Epithelial cell of esophagus (primary cell): ENCODE measurements at regions not wholly inside any gene's neighbourhood (a gene's known extent, or its start where the extent isn't known, plus 50 kb on each side); places are given as distances from the start of the nearest gene placed in this dataset.

Experiments used
- DNase-seq: peaks from one replicate; pipeline ENCODE4 v3.0.0; 2010; ENCODE audit warnings: low read depth
- H3K4me3 ChIP-seq: 2 replicates; pipeline ENCODE4 v1.5.1; 2011; ENCODE audit warnings: mild to moderate bottlenecking, low read length, control low read depth
- CTCF ChIP-seq: IDR thresholded peaks from 2 replicates; pipeline ENCODE4 v1.5.1; 2011; ENCODE audit warnings: low read depth, mild to moderate bottlenecking, low read length, control low read depth, inconsistent platforms; ENCODE audit not compliant: insufficient read depth; ENCODE audit errors: missing control alignments

- H3K4me3 ChIP-seq = no peak overlapping the region
- no peak for DNase-seq
- no peak for TF ChIP-seq CTCF
These were observed 250.5 kb upstream of the SKOR2 start for GRCh38 chr18:47501946-47502345.

- H3K4me3 ChIP-seq = no peak overlapping the region
- DNase-seq = no peak
- no peak for TF ChIP-seq CTCF
These were observed 249.5 kb upstream of the SKOR2 start for GRCh38 chr18:47500930-47501329.

DNA sequence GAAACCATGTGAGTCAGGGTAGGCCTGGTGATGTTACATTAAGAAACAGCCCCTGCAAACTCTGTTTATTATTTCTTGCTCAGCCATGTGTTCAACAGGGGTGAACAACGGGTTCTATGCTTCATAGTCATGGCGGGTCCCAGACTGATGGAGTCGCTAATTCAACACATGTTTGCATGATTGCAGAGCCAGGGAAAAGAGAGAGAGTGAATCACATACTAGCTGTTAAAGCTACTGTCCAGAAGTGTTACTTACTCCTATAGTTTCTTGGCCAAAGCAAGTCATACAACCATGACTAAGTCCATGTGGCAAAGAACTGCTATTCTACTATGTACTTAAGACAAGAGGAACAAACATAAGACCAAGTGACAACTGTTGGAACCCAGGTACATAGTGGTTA lies 241.2 kb upstream of the SKOR2 start:
- no peak overlapping the region for H3K4me3 ChIP-seq
- TF ChIP-seq CTCF = no peak

DNA sequence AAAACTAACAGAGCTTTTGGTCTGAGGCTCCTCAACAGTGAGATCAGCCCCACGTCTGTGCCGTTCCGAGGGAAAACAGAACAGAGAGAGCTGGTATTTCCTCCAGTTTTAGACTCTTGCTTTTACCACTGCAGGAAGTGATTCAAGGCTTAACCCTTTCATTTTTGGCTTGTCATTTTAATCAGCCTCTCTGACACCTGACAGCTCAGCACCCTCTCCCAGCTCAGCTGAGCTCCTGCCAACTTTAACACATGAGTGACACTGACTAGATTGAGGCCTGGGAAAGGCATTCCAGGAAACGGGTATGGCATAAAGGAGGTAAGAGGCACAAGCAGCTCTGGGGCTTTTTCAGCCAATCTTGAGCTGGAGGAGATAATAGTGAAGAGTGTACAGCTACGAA lies 239.4 kb upstream of the SKOR2 start:
- no peak for DNase-seq
- no peak overlapping the region for H3K4me3 ChIP-seq
- TF ChIP-seq CTCF = no peak

More for the DNA sequence above, 241.2 kb upstream of the SKOR2 start:
- DNase-seq = no peak

DNA sequence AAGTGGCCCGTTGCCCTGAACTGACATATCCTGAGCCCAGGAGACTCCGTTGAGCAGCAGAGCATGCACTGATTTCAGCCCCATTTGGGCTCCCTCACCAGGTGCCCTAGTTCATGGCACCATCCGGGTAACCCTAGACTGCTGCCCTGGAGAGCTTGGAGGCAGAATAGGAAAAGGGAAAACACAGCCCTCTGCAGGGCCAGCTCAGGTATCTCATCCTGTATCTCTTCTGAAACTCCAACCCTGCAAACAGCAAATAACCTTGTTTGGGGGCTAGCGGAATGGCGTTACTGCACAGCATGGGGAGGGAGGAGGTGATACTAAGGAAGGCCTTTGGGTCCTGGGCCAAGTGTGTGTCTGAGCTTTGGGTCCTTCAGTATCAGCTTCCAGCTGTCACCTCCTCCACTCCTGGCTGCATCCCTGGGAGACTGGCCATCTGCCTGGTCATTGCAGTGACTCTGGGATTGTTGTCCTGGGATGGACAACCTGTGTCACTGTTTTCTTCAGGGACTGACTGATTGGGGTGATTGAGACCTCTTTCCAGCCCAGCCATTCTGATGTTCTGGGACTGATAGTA lies 233.8 kb upstream of the SKOR2 start:
- TF ChIP-seq CTCF = no peak
- no peak for DNase-seq
- H3K4me3 ChIP-seq = no peak overlapping the region

DNA sequence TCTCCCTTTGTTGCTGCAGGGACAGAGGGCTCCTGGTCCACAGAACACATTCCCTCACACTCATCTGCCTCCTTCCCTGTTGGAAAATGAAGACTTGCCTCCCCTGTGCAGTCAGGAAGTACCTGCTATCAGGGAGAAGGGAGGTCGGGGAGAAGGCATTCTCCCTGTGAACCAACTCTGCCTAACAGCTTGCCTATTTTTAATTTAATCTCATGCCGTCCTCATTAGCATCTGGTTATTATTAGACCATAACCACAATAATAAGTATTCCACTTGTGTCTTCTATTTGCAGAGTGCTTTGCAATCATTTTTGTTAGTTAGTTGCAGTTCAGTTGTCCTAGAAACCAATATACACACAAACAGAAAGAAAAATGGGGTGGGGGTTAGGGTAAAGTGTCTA lies 232.6 kb upstream of the SKOR2 start:
- no peak overlapping the region for H3K4me3 ChIP-seq
- no peak for DNase-seq
- TF ChIP-seq CTCF = no peak

GRCh38 chr18:47480166-47480565 lies 228.7 kb upstream of the SKOR2 start:
- no peak for TF ChIP-seq CTCF
- no peak overlapping the region for H3K4me3 ChIP-seq
- DNase-seq = no peak
